OCI-LY7 (cell line): ENCODE measurements at regions not wholly inside any gene's neighbourhood (a gene's known extent, or its start where the extent isn't known, plus 50 kb on each side); places are given as distances from the start of the nearest gene placed in this dataset.
"Not testable (repeated sequence)": the region's sequence is repeated elsewhere in the genome, so short reads cannot be mapped to it uniquely, and the experiment has no call there.

Experiments
- BruUV-seq: library from RNA; stranded (reverse); fragments of 400-500 nt; replicated peaks from 2 replicates; lab custom pipeline; 2021; lab: Mats Ljungman, UMichigan
- CTCF ChIA-PET: fragments of 300-600 bp; sonication (Branson Sonifier 250); formaldehyde crosslinking; loops from one replicate; lab custom pipeline; 2022; ENCODE audit warnings: antibody characterized with exemption; ENCODE audit not compliant: unreplicated experiment; lab: Charles Lee
- POLR2A ChIA-PET: fragments of 300-600 bp; sonication (Branson Sonifier 250); formaldehyde crosslinking; loops from one replicate; lab custom pipeline; 2022; ENCODE audit warnings: antibody characterized with exemption; lab: Charles Lee
- DNase-seq: peaks from one replicate; pipeline ENCODE4 v3.0.0-alpha.2; 2015; ENCODE audit warnings: low spot score
- H2AFZ ChIP-seq: fragments of 200-600 bp; sonication (generic), shearing (Covaris generic); 2 replicates; pipeline ENCODE4 v1.6.1; 2014; ENCODE audit warnings: mild to moderate bottlenecking, antibody characterized with exemption, low read length, moderate library complexity
- H3K27ac ChIP-seq: fragments of 200-600 bp; sonication (generic); 2 replicates; pipeline ENCODE4 v1.5.1; 2014; ENCODE audit warnings: mixed run types, low read depth, mild to moderate bottlenecking, moderate library complexity, low read length, inconsistent platforms; ENCODE audit not compliant: poor library complexity, severe bottlenecking
- H3K36me3 ChIP-seq: fragments of 200-600 bp; sonication (generic); 2 replicates; pipeline ENCODE4 v1.6.1; 2014; ENCODE audit warnings: mild to moderate bottlenecking, antibody characterized with exemption, low read length, moderate library complexity, mixed read lengths; ENCODE audit not compliant: insufficient read depth
- H3K4me1 ChIP-seq: fragments of 200-600 bp; sonication (generic); 2 replicates; pipeline ENCODE4 v1.5.1; 2014; ENCODE audit warnings: mild to moderate bottlenecking, low read length; ENCODE audit not compliant: insufficient read depth, poor library complexity, severe bottlenecking
- H3K4me2 ChIP-seq: fragments of 200-600 bp; sonication (generic); 2 replicates; pipeline ENCODE4 v1.6.1; 2014; ENCODE audit warnings: mild to moderate bottlenecking, low read length
- H3K4me3 ChIP-seq: fragments of 200-600 bp; sonication (generic); 2 replicates; pipeline ENCODE4 v1.5.1; 2014; ENCODE audit warnings: mild to moderate bottlenecking, low read depth, low read length; ENCODE audit not compliant: poor library complexity, severe bottlenecking
- H3K79me2 ChIP-seq: fragments of 200-600 bp; sonication (generic); 2 replicates; pipeline ENCODE4 v1.6.1; 2016; ENCODE audit warnings: low read depth, mild to moderate bottlenecking, low read length, moderate library complexity, mixed read lengths; ENCODE audit not compliant: insufficient read depth
- H3K9me2 ChIP-seq: fragments of 200-600 bp; sonication (generic); 2 replicates; pipeline ENCODE4 v1.6.1; 2016; ENCODE audit warnings: mild to moderate bottlenecking, low read length, mixed read lengths; ENCODE audit not compliant: insufficient read depth
- H3K9me3 ChIP-seq: fragments of 200-600 bp; sonication (generic); 2 replicates; pipeline ENCODE4 v1.6.1; 2014; ENCODE audit warnings: mild to moderate bottlenecking, mixed run types, low read length, mixed read lengths
- H4K20me1 ChIP-seq: fragments of 200-600 bp; sonication (generic); 2 replicates; pipeline ENCODE4 v1.6.1; 2014; ENCODE audit warnings: mild to moderate bottlenecking, antibody characterized with exemption, low read length, moderate library complexity, mixed read lengths; ENCODE audit not compliant: insufficient read depth
- CTCF ChIP-seq: fragments of 200-600 bp; sonication (generic); conservative IDR thresholded peaks from 2 replicates; pipeline ENCODE4 v1.5.1; 2014; ENCODE audit warnings: mild to moderate bottlenecking, antibody characterized with exemption, low read length, moderate library complexity, mixed read lengths
- EZH2phosphoT487 ChIP-seq: fragments of 200-600 bp; sonication (generic); IDR thresholded peaks from 2 replicates; pipeline ENCODE4 v1.6.1; 2018; ENCODE audit warnings: low read depth, borderline replicate concordance, mild to moderate bottlenecking, mixed run types, antibody characterized with exemption, low read length, moderate library complexity, mixed read lengths
- intact Hi-C: fragments of 100-400 bp; cut with micrococcal nuclease; formaldehyde crosslinking; loops from one replicate; pipeline ENCODE4 v1.10.0; 2022; ENCODE audit not compliant: unreplicated experiment

GRCh38 chr13:90648497-90648896 lies 699.0 kb upstream of the MIR17HG start:
- TF ChIP-seq EZH2phosphoT487, result no peak
- TF ChIP-seq CTCF, result no peak
- BruUV-seq, result no TSS peak

GRCh38 chr13:90652036-90652435 lies 695.5 kb upstream of the MIR17HG start:
- no peaks in the 10 kb centered on the region for H3K36me3 ChIP-seq
- no peaks in the 10 kb centered on the region for H3K79me2 ChIP-seq
- CTCF ChIA-PET, result no interaction called here
- intact Hi-C loops, result no loop called here
- no peak for TF ChIP-seq CTCF
- no peak for TF ChIP-seq EZH2phosphoT487
- no TSS peak for BruUV-seq
- no peak overlapping the region for H3K27ac ChIP-seq
- no peak overlapping the region for H3K4me2 ChIP-seq
- no peaks in the 10 kb centered on the region for H3K4me1 ChIP-seq
- no peak overlapping the region for H2AFZ ChIP-seq
- no peak overlapping the region for H3K4me3 ChIP-seq
- no peaks in the 10 kb centered on the region for H3K9me2 ChIP-seq
- peaks cover 25% of the 10 kb centered on the region for H3K9me3 ChIP-seq
- POLR2A ChIA-PET, result no interaction called here
- no peak for DNase-seq
- H4K20me1 ChIP-seq, result no peaks in the 10 kb centered on the region

More at GRCh38 chr13:90648497-90648896, 699.0 kb upstream of the MIR17HG start:
- intact Hi-C loops, result no loop called here
- Histone ChIP-seq H4K20me1 (no peaks in the 10 kb centered on the region), H2AFZ (no peak overlapping the region), H3K4me3 (no peak overlapping the region), H3K9me2 (no peaks in the 10 kb centered on the region), H3K79me2 (no peaks in the 10 kb centered on the region), H3K27ac (no peak overlapping the region), H3K9me3 (peaks cover 32% of the 10 kb centered on the region), H3K36me3 (no peaks in the 10 kb centered on the region), H3K4me2 (no peak overlapping the region), H3K4me1 (no peaks in the 10 kb centered on the region)
- CTCF ChIA-PET, result no interaction called here
- POLR2A ChIA-PET, result no interaction called here
- DNase-seq, result no peak

GRCh38 chr13:90654970-90655369 lies 692.5 kb upstream of the MIR17HG start:
- BruUV-seq, result no TSS peak

GRCh38 chr13:90664200-90664599 lies 683.3 kb upstream of the MIR17HG start:
- H4K20me1 ChIP-seq, H3K9me3 ChIP-seq, H3K4me1 ChIP-seq, H3K9me2 ChIP-seq, H3K4me3 ChIP-seq, DNase-seq, H3K79me2 ChIP-seq, BruUV-seq, intact Hi-C loops, H3K27ac ChIP-seq, CTCF ChIA-PET, H3K4me2 ChIP-seq, POLR2A ChIA-PET, H3K36me3 ChIP-seq, H2AFZ ChIP-seq: not testable (repeated sequence)

More at GRCh38 chr13:90654970-90655369, 692.5 kb upstream of the MIR17HG start:
- TF ChIP-seq EZH2phosphoT487, result no peak
- TF ChIP-seq CTCF, result no peak
- Histone ChIP-seq H3K4me2 (no peak overlapping the region), H3K4me3 (no peak overlapping the region), H3K27ac (no peak overlapping the region), H3K9me2 (no peaks in the 10 kb centered on the region), H3K4me1 (no peaks in the 10 kb centered on the region), H4K20me1 (no peaks in the 10 kb centered on the region), H3K36me3 (no peaks in the 10 kb centered on the region), H3K9me3 (peaks cover 31% of the 10 kb centered on the region), H2AFZ (no peak overlapping the region), H3K79me2 (no peaks in the 10 kb centered on the region)
- ChIA-PET CTCF (no interaction called here), POLR2A (no interaction called here)
- no peak for DNase-seq
- intact Hi-C loops, result no loop called here
